ENCODE measurements at regions not wholly inside any gene's neighbourhood (a gene's known extent, or its start where the extent isn't known, plus 50 kb on each side); places are given as distances from the start of the nearest gene placed in this dataset.

- no peak for TF ChIP-seq CTCF (IDR thresholded peaks at IDR 0.05)
- TF ChIP-seq POLR2A (IDR thresholded peaks at IDR 0.05): no peak
Measured at GRCh38 chr11:90855531-90855930, 632.7 kb upstream of the CHORDC1 start.
